ENCODE measurements at regions not wholly inside any gene's neighbourhood (a gene's known extent, or its start where the extent isn't known, plus 50 kb on each side); places are given as distances from the start of the nearest gene placed in this dataset.

DNA sequence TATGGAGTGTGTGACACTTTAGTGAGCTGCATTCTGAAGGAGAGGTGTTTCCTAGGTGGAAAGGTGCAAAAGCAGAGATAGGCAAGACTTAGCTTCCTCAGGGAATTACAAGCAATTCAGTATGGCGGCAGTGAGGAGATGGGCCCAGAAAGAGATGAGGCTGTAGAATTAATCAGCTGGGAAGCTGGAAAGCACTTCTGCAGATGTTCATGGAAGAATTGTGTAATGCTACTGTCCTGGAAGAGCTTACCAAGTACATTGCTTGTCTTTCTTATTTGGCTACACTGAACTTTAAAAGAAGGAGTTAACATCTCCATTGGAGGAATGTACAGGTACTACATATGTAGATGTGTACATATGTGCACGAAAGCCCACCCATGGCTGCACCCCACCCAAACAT, 103.7 kb upstream of the DPT start:
- no peaks in the 10 kb centered on the region for H3K27me3 ChIP-seq (replicated peaks; ENCODE audit: insufficient read depth)

GRCh38 chr1:168833362-168833761, 104.4 kb upstream of the DPT start:
- no peaks in the 10 kb centered on the region for H3K27me3 ChIP-seq (replicated peaks; ENCODE audit: insufficient read depth)
- H3K4me3 ChIP-seq = no peak overlapping the region
- DNase-seq (ENCODE audit: low spot score) (no peak), ATAC-seq (ENCODE audit: insufficient number of reproducible peaks, low FRiP score, low read depth) (no peak)
- H3K36me3 ChIP-seq = no peaks in the 10 kb centered on the region
- no peak overlapping the region for H3K27ac ChIP-seq
- no peaks in the 10 kb centered on the region for H3K9me3 ChIP-seq
- no peak for TF ChIP-seq CTCF (IDR thresholded peaks at IDR 0.05)
- H3K4me1 ChIP-seq (ENCODE audit: control insufficient read depth in 1 of 2, low read depth in 2 of 2) = no peaks in the 10 kb centered on the region

More for the DNA sequence above, 103.7 kb upstream of the DPT start:
- H3K4me3 ChIP-seq = no peak overlapping the region
- no peak overlapping the region for H3K27ac ChIP-seq
- DNase-seq (ENCODE audit: low spot score) = no peak
- no peaks in the 10 kb centered on the region for H3K9me3 ChIP-seq
- TF ChIP-seq CTCF (IDR thresholded peaks at IDR 0.05) = no peak
- H3K36me3 ChIP-seq = no peaks in the 10 kb centered on the region
- ATAC-seq (ENCODE audit: insufficient number of reproducible peaks, low FRiP score, low read depth) = no peak
- no peaks in the 10 kb centered on the region for H3K4me1 ChIP-seq (ENCODE audit: control insufficient read depth in 1 of 2, low read depth in 2 of 2)

GRCh38 chr1:168833801-168834224, 104.8 kb upstream of the DPT start:
- H3K9me3 ChIP-seq = no peaks in the 10 kb centered on the region
- no peak for DNase-seq (ENCODE audit: low spot score)
- no peak for ATAC-seq (ENCODE audit: insufficient number of reproducible peaks, low FRiP score, low read depth)
- H3K27me3 ChIP-seq (replicated peaks; ENCODE audit: insufficient read depth) = no peaks in the 10 kb centered on the region
- no peak overlapping the region for H3K4me3 ChIP-seq
- H3K36me3 ChIP-seq = no peaks in the 10 kb centered on the region
- TF ChIP-seq CTCF (IDR thresholded peaks at IDR 0.05) = no peak
- H3K27ac ChIP-seq = no peak overlapping the region
- H3K4me1 ChIP-seq (ENCODE audit: control insufficient read depth in 1 of 2, low read depth in 2 of 2) = no peaks in the 10 kb centered on the region

GRCh38 chr1:168834225-168834872, 105.3 kb upstream of the DPT start:
- Histone ChIP-seq H3K27me3 (replicated peaks; ENCODE audit: insufficient read depth) (no peaks in the 10 kb centered on the region), H3K9me3 (no peaks in the 10 kb centered on the region), H3K4me1 (ENCODE audit: control insufficient read depth in 1 of 2, low read depth in 2 of 2) (no peaks in the 10 kb centered on the region), H3K4me3 (no peak overlapping the region), H3K36me3 (no peaks in the 10 kb centered on the region), H3K27ac (no peak overlapping the region)
- no peak for DNase-seq (ENCODE audit: low spot score)
- ATAC-seq (ENCODE audit: insufficient number of reproducible peaks, low FRiP score, low read depth) = no peak
- no peak for TF ChIP-seq CTCF (IDR thresholded peaks at IDR 0.05)

GRCh38 chr1:168835176-168835575, 106.2 kb upstream of the DPT start:
- no peak for DNase-seq (ENCODE audit: low spot score)
- H3K9me3 ChIP-seq = no peaks in the 10 kb centered on the region
- no peaks in the 10 kb centered on the region for H3K4me1 ChIP-seq (ENCODE audit: control insufficient read depth in 1 of 2, low read depth in 2 of 2)
- no peak overlapping the region for H3K4me3 ChIP-seq
- no peaks in the 10 kb centered on the region for H3K36me3 ChIP-seq
- H3K27ac ChIP-seq = no peak overlapping the region
- H3K27me3 ChIP-seq (replicated peaks; ENCODE audit: insufficient read depth) = no peaks in the 10 kb centered on the region
- TF ChIP-seq CTCF (IDR thresholded peaks at IDR 0.05) = no peak
- ATAC-seq (ENCODE audit: insufficient number of reproducible peaks, low FRiP score, low read depth) = no peak

Data from thoracic aorta (tissue), 2 donors.